Keratinocyte (primary cell): ENCODE measurements at regions not wholly inside any gene's neighbourhood (a gene's known extent, or its start where the extent isn't known, plus 50 kb on each side); places are given as distances from the start of the nearest gene placed in this dataset.

Source experiments
- DNase-seq: peaks from one replicate; pipeline ENCODE4 v3.0.0-alpha.2; 2011; ENCODE audit warnings: low read depth, missing footprints, low spot score
- FAIRE-seq: peaks from 2 replicates; lab custom pipeline; 2011; peaks lifted over from hg19 to GRCh38; lab: Jason Lieb, UNC
- H2AFZ ChIP-seq: 2 replicates; pipeline ENCODE4 v1.6.0; 2012; ENCODE audit warnings: low read length, control low read depth, inconsistent platforms; ENCODE audit not compliant: control insufficient read depth
- H3K27ac ChIP-seq: 2 replicates; pipeline ENCODE4 v1.5.1; 2011; ENCODE audit warnings: low read length; ENCODE audit not compliant: control insufficient read depth, insufficient read depth
- H3K27me3 ChIP-seq: 3 replicates; pipeline ENCODE4 v1.6.0; 2011; ENCODE audit warnings: low read length; ENCODE audit not compliant: control insufficient read depth, insufficient read depth; ENCODE audit errors: extremely low read depth
- H3K36me3 ChIP-seq, 2 experiments: 2 replicates in 1 of 2; 3 replicates in 1 of 2; pipeline ENCODE4 v1.5.1; 2011; ENCODE audit warnings: low read length in 2 of 2, mild to moderate bottlenecking in 1 of 2; ENCODE audit not compliant: control insufficient read depth in 2 of 2, insufficient read depth in 2 of 2; ENCODE audit errors: extremely low read depth in 1 of 2
- H3K4me1 ChIP-seq: 3 replicates; pipeline ENCODE4 v1.5.1; 2011; ENCODE audit warnings: low read length; ENCODE audit not compliant: control insufficient read depth, insufficient read depth; ENCODE audit errors: extremely low read depth
- H3K4me2 ChIP-seq: 3 replicates; pipeline ENCODE4 v1.6.0; 2011; ENCODE audit warnings: low read depth, low read length; ENCODE audit not compliant: control insufficient read depth, insufficient read depth; ENCODE audit errors: extremely low read depth
- H3K4me3 ChIP-seq, 3 experiments: fragments of 200-600 bp in 1 of 3; sonication (generic) in 1 of 3; 2 replicates in 2 of 3; 3 replicates in 1 of 3; pipeline ENCODE4 v1.5.1; 2011 to 2016; ENCODE audit warnings: low read length in 3 of 3, mild to moderate bottlenecking in 3 of 3, control low read depth in 2 of 3, inconsistent platforms in 1 of 3, low read depth in 1 of 3, mixed read lengths in 1 of 3, mixed run types in 1 of 3, moderate library complexity in 1 of 3; ENCODE audit not compliant: control insufficient read depth in 2 of 3, insufficient read depth in 2 of 3; ENCODE audit errors: extremely low read depth in 1 of 3
- H3K79me2 ChIP-seq: 2 replicates; pipeline ENCODE4 v1.6.0; 2012; ENCODE audit warnings: low read length; ENCODE audit not compliant: control insufficient read depth, insufficient read depth
- H3K9ac ChIP-seq: 3 replicates; pipeline ENCODE4 v1.6.0; 2011; ENCODE audit warnings: low read length; ENCODE audit not compliant: control insufficient read depth, insufficient read depth; ENCODE audit errors: extremely low read depth
- H3K9me1 ChIP-seq: 3 replicates; pipeline ENCODE4 v1.6.0; 2011; ENCODE audit warnings: low read length; ENCODE audit not compliant: control insufficient read depth, insufficient read depth; ENCODE audit errors: extremely low read depth
- H3K9me3 ChIP-seq: 2 replicates; pipeline ENCODE4 v1.5.1; 2012; ENCODE audit warnings: low read depth, low read length; ENCODE audit not compliant: control insufficient read depth
- H4K20me1 ChIP-seq: 3 replicates; pipeline ENCODE4 v1.6.0; 2011; ENCODE audit warnings: low read length; ENCODE audit not compliant: control insufficient read depth, insufficient read depth; ENCODE audit errors: extremely low read depth
- CTCF ChIP-seq, 3 experiments: IDR thresholded peaks in 1 of 3; conservative IDR thresholded peaks in 1 of 3; optimal IDR thresholded peaks in 1 of 3; 2 replicates in 2 of 3; 3 replicates in 1 of 3; pipeline versions ENCODE3 to v1.5.1; 2011; ENCODE audit warnings: low read length in 3 of 3, mild to moderate bottlenecking in 3 of 3, moderate library complexity in 2 of 3, control low read depth in 1 of 3, inconsistent platforms in 1 of 3; ENCODE audit not compliant: insufficient read depth in 2 of 3; ENCODE audit errors: extremely low read depth in 1 of 3
- EZH2 ChIP-seq: IDR thresholded peaks from one replicate; pipeline ENCODE4 v1.6.1; 2012; ENCODE audit warnings: inconsistent platforms, mild to moderate bottlenecking, low read length, moderate library complexity
- dilution Hi-C: fragments of 300-500 bp; cut with MboI; formaldehyde crosslinking; loops from one replicate; pipeline ENCODE4 v1.7.0; 2020; ENCODE audit warnings: low sequenced_read_pairs; ENCODE audit not compliant: extremely low pct_ligation_motif_present

- Histone ChIP-seq H3K27me3 (no peaks in the 10 kb centered on the region), H3K27ac (no peak overlapping the region), H3K79me2 (no peaks in the 10 kb centered on the region), H4K20me1 (no peaks in the 10 kb centered on the region), H3K9me3 (no peaks in the 10 kb centered on the region), H3K9ac (no peak overlapping the region), H3K4me1 (no peaks in the 10 kb centered on the region), H3K4me2 (no peak overlapping the region), H3K4me3 (no peak overlapping the region), H2AFZ (no peak overlapping the region), H3K9me1 (no peaks in the 10 kb centered on the region), H3K36me3 (no peaks in the 10 kb centered on the region)
- FAIRE-seq (no peak), DNase-seq (no peak)
- dilution Hi-C loops = no loop called here
- no peak for TF ChIP-seq EZH2
- no peak for TF ChIP-seq CTCF (optimal IDR thresholded peaks at IDR 0.05 in 1 of 3, IDR thresholded peaks at IDR 0.05 in 1 of 3, conservative IDR thresholded peaks at IDR 0.05 in 1 of 3; ENCODE audit: extremely low read depth in 1 of 3, insufficient read depth in 2 of 3, low read length in 3 of 3)
Measured at GRCh38 chr12:19760611-19761010, 321.3 kb downstream of the AEBP2 start.

- no peak overlapping the region for H2AFZ ChIP-seq
- no peaks in the 10 kb centered on the region for H4K20me1 ChIP-seq
- no peaks in the 10 kb centered on the region for H3K27me3 ChIP-seq
- H3K9ac ChIP-seq = no peak overlapping the region
- no peaks in the 10 kb centered on the region for H3K36me3 ChIP-seq
- H3K4me2 ChIP-seq = no peak overlapping the region
- H3K4me3 ChIP-seq = no peak overlapping the region
- dilution Hi-C loops = no loop called here
- TF ChIP-seq EZH2 = no peak
- TF ChIP-seq CTCF (optimal IDR thresholded peaks at IDR 0.05 in 1 of 3, IDR thresholded peaks at IDR 0.05 in 1 of 3, conservative IDR thresholded peaks at IDR 0.05 in 1 of 3; ENCODE audit: extremely low read depth in 1 of 3, insufficient read depth in 2 of 3, low read length in 3 of 3) = no peak
- no peak overlapping the region for H3K27ac ChIP-seq
- FAIRE-seq (no peak), DNase-seq (no peak)
- H3K9me3 ChIP-seq = no peaks in the 10 kb centered on the region
- H3K9me1 ChIP-seq = no peaks in the 10 kb centered on the region
- no peaks in the 10 kb centered on the region for H3K4me1 ChIP-seq
- no peaks in the 10 kb centered on the region for H3K79me2 ChIP-seq
Measured at GRCh38 chr12:19761463-19761862, 322.2 kb downstream of the AEBP2 start.
